ENCODE measurements at regions not wholly inside any gene's neighbourhood (a gene's known extent, or its start where the extent isn't known, plus 50 kb on each side); places are given as distances from the start of the nearest gene placed in this dataset.
"Not testable (repeated sequence)": the region's sequence is repeated elsewhere in the genome, so short reads cannot be mapped to it uniquely, and the experiment has no call there.

DNA sequence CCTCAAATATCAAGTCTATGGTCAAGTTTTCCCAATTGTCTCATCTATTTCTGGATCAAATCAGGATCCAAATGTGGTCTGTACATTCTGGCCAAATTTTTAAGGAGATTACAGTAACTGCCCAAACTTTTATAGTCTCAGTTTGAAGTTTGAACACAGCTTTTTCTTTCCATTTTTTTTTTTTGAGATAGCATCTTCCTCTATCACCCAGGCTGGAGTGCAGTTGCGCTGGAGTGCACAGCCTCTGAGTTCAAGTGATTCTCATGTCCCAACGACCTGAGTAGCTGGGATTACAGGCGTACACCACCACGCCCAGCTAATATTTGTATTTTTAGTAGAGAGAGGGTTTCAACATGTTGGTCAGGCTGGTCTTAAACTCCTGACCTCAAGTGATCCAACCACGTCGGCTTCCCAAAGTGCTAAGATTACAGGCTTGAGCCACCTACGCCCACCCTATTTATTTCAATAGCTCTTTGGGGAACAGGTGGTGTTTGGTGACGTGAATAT is 84.9 kb upstream of the CARMIL1 start:
- Histone ChIP-seq H3K4me3 (ENCODE audit: low read depth, low read length) (no peak overlapping the region), H3K9me3 (ENCODE audit: control insufficient read depth, insufficient read depth, low read length) (no peaks in the 10 kb centered on the region), H3K27ac (ENCODE audit: low read depth, low read length) (no peak overlapping the region), H3K27me3 (ENCODE audit: control insufficient read depth, insufficient read depth, low read length) (no peaks in the 10 kb centered on the region), H3K36me3 (ENCODE audit: control insufficient read depth, insufficient read depth, low read length) (no peaks in the 10 kb centered on the region), H3K4me1 (ENCODE audit: control insufficient read depth, insufficient read depth, low read length) (no peaks in the 10 kb centered on the region)
- WGBS (ENCODE audit: insufficient coverage), result 100% methylated on average over 3 of the region's 8 CpGs
- no peak for DNase-seq (ENCODE audit: low read depth in 4 of 6, low spot score in 6 of 6)

DNA sequence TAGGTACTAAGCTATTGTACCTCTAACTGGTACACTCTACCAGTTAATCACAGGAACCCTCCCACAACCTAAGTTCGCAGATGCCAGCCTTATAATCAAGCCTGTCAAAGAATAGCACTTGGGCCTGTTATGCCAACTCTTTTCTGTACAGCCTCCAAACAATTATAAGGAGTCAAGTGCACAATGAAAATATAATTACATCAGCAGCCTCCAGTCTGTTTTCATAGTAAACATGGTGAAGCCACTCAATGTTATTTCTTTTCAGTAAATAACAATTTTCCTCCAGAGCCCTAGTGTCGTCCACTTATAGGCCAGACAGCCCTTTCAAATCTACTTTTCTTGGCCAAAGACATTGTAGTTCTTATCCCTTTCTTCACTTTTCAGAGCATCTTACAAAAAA is 82.7 kb upstream of the CARMIL1 start:
- H3K4me3 ChIP-seq (ENCODE audit: low read depth, low read length), result no peak overlapping the region
- no peaks in the 10 kb centered on the region for H3K27me3 ChIP-seq (ENCODE audit: control insufficient read depth, insufficient read depth, low read length)
- no peak for DNase-seq (ENCODE audit: low read depth in 4 of 6, low spot score in 6 of 6)
- no peaks in the 10 kb centered on the region for H3K9me3 ChIP-seq (ENCODE audit: control insufficient read depth, insufficient read depth, low read length)
- no peaks in the 10 kb centered on the region for H3K4me1 ChIP-seq (ENCODE audit: control insufficient read depth, insufficient read depth, low read length)
- no peak overlapping the region for H3K27ac ChIP-seq (ENCODE audit: low read depth, low read length)
- 79% methylated on average over 2 of the region's 2 CpGs for WGBS (ENCODE audit: insufficient coverage)
- H3K36me3 ChIP-seq (ENCODE audit: control insufficient read depth, insufficient read depth, low read length), result no peaks in the 10 kb centered on the region

DNA sequence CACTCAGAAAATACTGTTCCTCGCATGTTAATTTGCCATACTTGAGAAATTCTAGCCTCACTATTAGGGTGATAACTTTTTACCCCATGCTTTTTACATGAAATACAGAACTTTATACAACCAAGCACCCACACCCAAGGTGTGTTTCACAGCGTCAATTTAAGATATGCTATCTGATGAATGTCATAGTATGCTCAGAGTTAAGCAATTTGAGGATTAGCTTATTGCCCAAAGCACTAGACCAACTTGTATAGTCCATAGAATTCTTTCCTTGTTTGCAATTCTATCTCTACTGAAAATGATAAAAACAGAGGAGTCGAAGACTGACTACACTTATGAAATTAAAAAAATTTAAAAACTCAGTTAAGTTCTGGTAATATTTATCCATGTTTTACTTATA is 82.1 kb upstream of the CARMIL1 start:
- Histone ChIP-seq H3K36me3 (ENCODE audit: control insufficient read depth, insufficient read depth, low read length) (no peaks in the 10 kb centered on the region), H3K27me3 (ENCODE audit: control insufficient read depth, insufficient read depth, low read length) (no peaks in the 10 kb centered on the region), H3K9me3 (ENCODE audit: control insufficient read depth, insufficient read depth, low read length) (no peaks in the 10 kb centered on the region), H3K4me3 (ENCODE audit: low read depth, low read length) (no peak overlapping the region), H3K4me1 (ENCODE audit: control insufficient read depth, insufficient read depth, low read length) (no peaks in the 10 kb centered on the region), H3K27ac (ENCODE audit: low read depth, low read length) (no peak overlapping the region)
- DNase-seq (ENCODE audit: low read depth in 4 of 6, low spot score in 6 of 6), result no peak
- WGBS (ENCODE audit: insufficient coverage), result 100% methylated on average over 1 of the region's 3 CpGs

DNA sequence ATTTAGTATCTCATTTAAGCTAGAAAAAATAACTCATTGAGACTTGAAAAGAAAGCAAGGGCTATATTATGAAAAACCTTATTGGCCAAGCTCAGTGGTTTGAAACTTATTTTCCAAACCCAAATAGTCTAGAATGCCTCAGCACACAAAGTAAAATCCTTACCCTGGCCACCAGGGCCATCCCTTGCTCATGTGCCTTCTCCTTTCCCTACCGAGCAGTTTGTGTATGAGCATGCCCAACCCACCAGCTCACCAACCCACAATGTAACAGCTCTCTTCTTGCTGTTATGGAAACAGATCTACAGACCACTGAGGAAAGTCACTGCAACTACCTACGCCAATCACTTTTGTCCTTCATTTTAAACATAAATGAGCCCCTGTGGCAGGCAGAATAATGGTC is 79.6 kb upstream of the CARMIL1 start:
- 88% methylated on average over 1 of the region's 2 CpGs for WGBS (ENCODE audit: insufficient coverage)
- H3K4me3 ChIP-seq (ENCODE audit: low read depth, low read length), result no peak overlapping the region
- no peaks in the 10 kb centered on the region for H3K36me3 ChIP-seq (ENCODE audit: control insufficient read depth, insufficient read depth, low read length)
- no peak overlapping the region for H3K27ac ChIP-seq (ENCODE audit: low read depth, low read length)
- no peaks in the 10 kb centered on the region for H3K9me3 ChIP-seq (ENCODE audit: control insufficient read depth, insufficient read depth, low read length)
- H3K27me3 ChIP-seq (ENCODE audit: control insufficient read depth, insufficient read depth, low read length), result no peaks in the 10 kb centered on the region
- no peaks in the 10 kb centered on the region for H3K4me1 ChIP-seq (ENCODE audit: control insufficient read depth, insufficient read depth, low read length)
- no peak for DNase-seq (ENCODE audit: low read depth in 4 of 6, low spot score in 6 of 6)

DNA sequence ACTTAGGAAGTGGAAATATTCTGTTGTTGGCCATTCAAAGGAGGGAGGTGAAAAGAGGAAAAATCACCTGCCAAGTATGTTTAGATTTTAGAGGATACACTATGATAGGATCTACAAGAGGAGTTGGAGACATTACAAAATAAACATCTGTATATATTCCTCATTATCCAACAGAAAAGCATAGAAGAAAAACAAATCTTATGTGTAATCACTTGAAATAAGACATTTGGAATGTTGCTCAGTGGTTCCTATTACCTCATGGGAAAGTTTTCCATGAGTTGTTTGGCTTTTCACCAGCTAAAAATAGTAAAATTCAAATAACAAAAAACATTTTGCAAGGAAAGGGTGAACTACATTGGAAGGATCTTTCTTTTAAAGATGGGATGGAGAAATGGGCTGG is 76.7 kb upstream of the CARMIL1 start:
- no peak overlapping the region for H3K27ac ChIP-seq (ENCODE audit: low read depth, low read length)
- peaks cover 1% of the 10 kb centered on the region for H3K9me3 ChIP-seq (ENCODE audit: control insufficient read depth, insufficient read depth, low read length)
- H3K27me3 ChIP-seq (ENCODE audit: control insufficient read depth, insufficient read depth, low read length), result no peaks in the 10 kb centered on the region
- H3K4me3 ChIP-seq (ENCODE audit: low read depth, low read length), result no peak overlapping the region
- no peak for DNase-seq (ENCODE audit: low read depth in 4 of 6, low spot score in 6 of 6)
- H3K36me3 ChIP-seq (ENCODE audit: control insufficient read depth, insufficient read depth, low read length), result no peaks in the 10 kb centered on the region
- no peaks in the 10 kb centered on the region for H3K4me1 ChIP-seq (ENCODE audit: control insufficient read depth, insufficient read depth, low read length)

DNA sequence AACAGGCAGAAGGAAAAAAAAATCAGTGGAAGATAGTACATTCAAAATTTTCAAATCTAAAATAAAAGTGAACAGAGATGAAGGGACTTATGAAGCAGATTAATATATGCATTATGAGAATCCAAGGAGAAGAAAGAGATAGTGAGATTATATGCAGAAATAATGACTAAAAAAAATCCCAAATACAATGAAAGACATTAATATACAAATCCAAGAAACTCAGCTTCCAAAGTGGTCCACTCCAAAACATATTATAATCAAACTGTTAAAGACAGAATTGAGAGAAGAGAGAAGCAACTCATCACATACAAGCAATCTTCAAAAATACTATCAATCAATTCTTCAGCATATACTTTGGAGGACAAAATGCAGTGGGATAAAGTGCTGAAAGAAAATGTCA is 73.5 kb upstream of the CARMIL1 start:
- Histone ChIP-seq H3K36me3 (ENCODE audit: control insufficient read depth, insufficient read depth, low read length) (no peaks in the 10 kb centered on the region), H3K4me1 (ENCODE audit: control insufficient read depth, insufficient read depth, low read length) (no peaks in the 10 kb centered on the region), H3K27me3 (ENCODE audit: control insufficient read depth, insufficient read depth, low read length) (no peaks in the 10 kb centered on the region), H3K9me3 (ENCODE audit: control insufficient read depth, insufficient read depth, low read length) (peaks cover 1% of the 10 kb centered on the region), H3K4me3 (ENCODE audit: low read depth, low read length) (no peak overlapping the region), H3K27ac (ENCODE audit: low read depth, low read length) (no peak overlapping the region)
- DNase-seq (ENCODE audit: low read depth in 4 of 6, low spot score in 6 of 6), result no peak

DNA sequence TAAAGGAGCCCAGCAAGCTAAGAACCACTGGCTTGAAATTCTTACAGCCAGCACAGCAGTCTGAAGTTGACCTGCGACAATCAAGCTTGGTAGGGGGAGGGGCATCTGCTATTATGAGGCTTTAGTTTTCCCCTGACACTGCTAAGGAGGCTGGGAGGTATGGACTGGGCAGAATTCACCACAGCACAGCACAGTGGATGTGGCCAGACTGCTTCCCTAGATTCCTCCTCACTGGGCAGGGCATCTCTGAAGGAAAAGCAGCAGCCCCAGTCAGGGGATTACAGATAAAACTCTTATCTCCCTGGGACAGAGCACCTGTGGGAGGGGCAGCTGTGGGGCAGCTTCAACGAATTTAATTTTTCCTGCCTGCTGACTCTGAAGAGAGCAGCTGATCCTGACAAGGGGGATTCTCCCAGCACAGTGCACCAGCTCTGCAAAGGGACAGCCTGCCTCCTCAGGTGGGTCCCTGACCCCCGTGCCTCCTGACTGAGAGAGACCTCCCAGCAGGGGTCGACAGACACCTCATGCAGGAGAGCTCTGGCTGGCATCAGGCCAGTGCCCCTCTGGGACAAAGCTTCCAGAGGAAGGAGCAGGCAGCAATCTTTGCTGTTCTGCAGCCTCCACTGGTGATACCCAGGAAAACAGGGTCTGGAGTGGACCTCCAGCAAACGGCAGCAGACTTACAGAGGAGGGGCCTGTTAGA is 71.6 kb upstream of the CARMIL1 start:
- H3K27me3 ChIP-seq (ENCODE audit: control insufficient read depth, insufficient read depth, low read length); H3K4me1 ChIP-seq (ENCODE audit: control insufficient read depth, insufficient read depth, low read length); H3K4me3 ChIP-seq (ENCODE audit: low read depth, low read length); DNase-seq (ENCODE audit: low read depth in 4 of 6, low spot score in 6 of 6); H3K36me3 ChIP-seq (ENCODE audit: control insufficient read depth, insufficient read depth, low read length); H3K9me3 ChIP-seq (ENCODE audit: control insufficient read depth, insufficient read depth, low read length); H3K27ac ChIP-seq (ENCODE audit: low read depth, low read length): not testable (repeated sequence)
- 37% methylated on average over 4 of the region's 5 CpGs for WGBS (ENCODE audit: insufficient coverage)

DNA sequence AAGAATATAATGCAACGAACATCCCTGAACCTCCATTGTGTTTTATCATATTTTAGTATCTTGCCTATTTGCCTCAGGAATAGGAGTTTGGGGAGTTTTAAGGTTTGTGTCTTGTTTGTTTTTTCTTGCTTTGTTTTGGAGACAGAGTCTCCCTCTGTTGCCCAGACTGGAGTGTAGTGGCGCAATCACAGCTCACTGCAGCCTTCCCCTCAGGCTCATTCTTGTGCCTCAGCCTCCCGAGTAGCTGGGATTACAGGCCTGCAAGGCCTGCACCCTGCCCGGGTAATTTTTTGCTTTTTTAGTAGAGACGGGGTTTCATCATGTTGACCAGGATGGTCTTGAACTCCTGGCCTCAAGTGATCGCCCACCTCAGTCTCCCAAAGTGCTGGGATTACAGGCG is 63.3 kb upstream of the CARMIL1 start:
- H3K36me3 ChIP-seq (ENCODE audit: control insufficient read depth, insufficient read depth, low read length), result no peaks in the 10 kb centered on the region
- peaks cover 10% of the 10 kb centered on the region for H3K4me1 ChIP-seq (ENCODE audit: control insufficient read depth, insufficient read depth, low read length)
- no CpG with 5 or more reads among the region's 7 CpGs for WGBS (ENCODE audit: insufficient coverage)
- no peaks in the 10 kb centered on the region for H3K27me3 ChIP-seq (ENCODE audit: control insufficient read depth, insufficient read depth, low read length)
- no peak overlapping the region for H3K4me3 ChIP-seq (ENCODE audit: low read depth, low read length)
- H3K9me3 ChIP-seq (ENCODE audit: control insufficient read depth, insufficient read depth, low read length), result peaks cover 2% of the 10 kb centered on the region
- H3K27ac ChIP-seq (ENCODE audit: low read depth, low read length), result no peak overlapping the region
- DNase-seq (ENCODE audit: low read depth in 4 of 6, low spot score in 6 of 6), result no peak

DNA sequence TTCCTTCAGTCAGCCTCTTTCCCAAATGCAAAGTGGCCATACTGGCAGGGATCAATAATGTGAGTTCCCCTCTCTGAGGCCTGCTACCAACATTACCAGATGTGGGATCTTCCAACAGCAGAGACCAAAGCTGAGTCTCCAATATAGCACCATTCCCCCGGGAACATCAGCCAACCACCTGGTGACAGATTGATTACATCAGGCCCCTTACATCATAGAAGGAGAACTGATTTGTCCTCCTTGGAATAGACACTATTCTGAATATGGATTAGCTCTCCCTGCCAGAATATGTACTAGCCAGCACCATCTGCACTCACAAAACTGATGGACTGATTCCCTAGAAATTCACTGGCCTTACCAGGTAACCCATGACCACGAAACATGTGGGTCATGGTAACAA is 61.9 kb upstream of the CARMIL1 start:
- no CpG with 5 or more reads among the region's 2 CpGs for WGBS (ENCODE audit: insufficient coverage)
- Histone ChIP-seq H3K27ac (ENCODE audit: low read depth, low read length) (no peak overlapping the region), H3K9me3 (ENCODE audit: control insufficient read depth, insufficient read depth, low read length) (no peaks in the 10 kb centered on the region), H3K4me3 (ENCODE audit: low read depth, low read length) (no peak overlapping the region), H3K36me3 (ENCODE audit: control insufficient read depth, insufficient read depth, low read length) (no peaks in the 10 kb centered on the region), H3K4me1 (ENCODE audit: control insufficient read depth, insufficient read depth, low read length) (peaks cover 10% of the 10 kb centered on the region), H3K27me3 (ENCODE audit: control insufficient read depth, insufficient read depth, low read length) (no peaks in the 10 kb centered on the region)
- DNase-seq (ENCODE audit: low read depth in 4 of 6, low spot score in 6 of 6), result peak in 1 of 6 donors; percentile 38

DNA sequence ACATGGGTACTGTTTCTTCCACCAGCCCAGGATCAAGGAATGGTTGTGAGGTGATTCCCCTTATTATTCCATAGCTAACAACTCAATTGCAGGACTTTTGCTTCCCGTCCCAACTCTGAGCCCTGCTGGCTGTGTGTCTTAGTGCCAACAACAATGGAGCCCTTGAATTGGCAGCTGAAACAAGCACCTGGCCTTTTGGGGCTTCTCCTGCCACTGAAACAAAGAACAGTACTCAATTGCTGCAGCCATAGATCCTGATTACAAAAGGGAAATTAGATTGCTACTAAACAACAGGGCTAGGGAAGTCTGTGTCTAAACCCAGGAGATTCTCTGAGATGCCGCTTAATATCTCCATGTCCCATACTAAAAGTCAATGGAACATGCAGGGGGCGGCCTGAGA is 61.3 kb upstream of the CARMIL1 start:
- no peaks in the 10 kb centered on the region for H3K9me3 ChIP-seq (ENCODE audit: control insufficient read depth, insufficient read depth, low read length)
- whole genome bisulfite sequencing (ENCODE audit: insufficient coverage), result 53% methylated on average over 3 of the region's 3 CpGs
- no peaks in the 10 kb centered on the region for H3K36me3 ChIP-seq (ENCODE audit: control insufficient read depth, insufficient read depth, low read length)

More for the DNA sequence above, 61.3 kb upstream of the CARMIL1 start:
- peak in 1 of 6 donors; percentile 51 for DNase-seq (ENCODE audit: low read depth in 4 of 6, low spot score in 6 of 6)
- Histone ChIP-seq H3K27me3 (ENCODE audit: control insufficient read depth, insufficient read depth, low read length) (no peaks in the 10 kb centered on the region), H3K4me3 (ENCODE audit: low read depth, low read length) (no peak overlapping the region), H3K4me1 (ENCODE audit: control insufficient read depth, insufficient read depth, low read length) (peaks cover 10% of the 10 kb centered on the region), H3K27ac (ENCODE audit: low read depth, low read length) (no peak overlapping the region)
